Activated CD8-positive, alpha-beta memory T cell treated with anti-CD3 and anti-CD28 coated beads for 1 hour (primary cell): ENCODE measurements at regions not wholly inside any gene's neighbourhood (a gene's known extent, or its start where the extent isn't known, plus 50 kb on each side); places are given as distances from the start of the nearest gene placed in this dataset.

Experiments
- DNase-seq, 2 donors: peaks; one replicate each; pipeline ENCODE4 v3.0.0-alpha.2; 2020; ENCODE audit warnings: low read depth in 1 of 2; ENCODE audit errors: extremely low read depth in 1 of 2

- no peak for DNase-seq
Measured at GRCh38 chr7:25314094-25314730, 85.9 kb upstream of the NPVF start.

DNA sequence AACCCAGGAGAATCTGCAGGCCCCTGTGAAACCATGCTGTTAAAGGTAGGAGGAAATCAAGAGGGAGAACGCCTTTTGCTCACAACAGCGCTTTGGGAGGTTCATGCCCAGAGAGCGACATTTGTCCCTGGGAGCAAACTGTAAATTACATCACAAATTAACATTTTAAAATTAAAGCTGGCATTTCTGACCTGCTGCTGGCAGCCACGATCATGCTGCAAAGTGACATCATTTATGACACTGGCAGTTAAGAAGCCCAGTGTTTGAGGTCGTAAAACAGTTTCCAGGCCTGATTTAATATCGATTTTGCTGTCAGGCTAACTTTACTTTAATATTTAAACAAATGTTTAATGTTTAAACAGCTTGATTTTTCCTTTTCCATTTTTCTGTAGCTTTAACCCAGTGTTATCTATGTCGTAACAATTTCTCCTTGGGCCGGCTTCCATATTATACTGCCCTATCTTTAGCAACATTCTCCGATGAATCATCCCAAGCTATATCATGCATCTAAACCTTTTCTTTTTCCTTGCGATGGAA lies 86.5 kb upstream of the NPVF start:
- DNase-seq = no peak

DNA sequence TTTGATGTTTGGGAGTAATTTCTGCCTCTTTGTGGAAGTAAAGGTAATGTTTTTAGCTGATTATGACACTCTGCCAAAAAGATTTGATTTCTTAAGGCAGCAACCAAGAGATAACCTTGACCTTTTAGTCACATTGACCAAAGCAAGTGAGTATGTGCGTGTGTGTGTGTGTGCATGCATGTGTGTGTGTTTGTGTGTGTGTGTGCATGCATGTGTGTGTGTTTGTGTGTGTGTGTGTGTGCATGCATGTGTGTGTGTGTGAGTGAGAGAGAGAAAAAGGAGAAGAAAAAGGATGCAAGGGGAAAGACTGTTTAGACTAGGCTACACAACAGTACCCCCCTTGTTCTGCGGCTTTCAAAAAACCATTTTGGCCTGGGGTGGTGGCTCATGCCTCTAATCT lies 88.1 kb upstream of the NPVF start:
- no peak for DNase-seq

GRCh38 chr7:25318047-25318446 lies 89.8 kb upstream of the NPVF start:
- DNase-seq = no peak

GRCh38 chr7:25319707-25320106 lies 91.4 kb upstream of the NPVF start:
- DNase-seq = no peak

GRCh38 chr7:25320791-25321190 lies 92.5 kb upstream of the NPVF start:
- no peak for DNase-seq

- DNase-seq = no peak
Measured at GRCh38 chr7:25321424-25321823, 93.1 kb upstream of the NPVF start.

DNA sequence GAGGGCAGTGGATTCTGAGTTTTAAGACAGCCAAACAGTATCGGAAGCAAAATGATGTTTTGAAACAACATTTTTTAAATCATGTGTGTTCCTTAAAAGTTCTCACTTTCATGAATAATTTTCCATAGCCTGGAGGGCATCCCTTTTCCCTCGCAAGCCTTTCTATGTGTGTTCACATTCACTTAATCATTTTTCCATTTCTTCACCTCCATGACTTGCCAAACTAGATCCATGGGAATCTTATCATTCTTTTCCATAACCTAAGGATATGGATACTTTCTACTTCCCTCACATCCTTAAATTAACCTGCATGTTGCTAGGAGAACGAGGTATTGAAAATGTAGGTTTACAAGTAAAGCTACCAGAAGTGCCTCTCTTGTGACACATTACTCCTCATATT lies 94.2 kb upstream of the NPVF start:
- no peak for DNase-seq

DNA sequence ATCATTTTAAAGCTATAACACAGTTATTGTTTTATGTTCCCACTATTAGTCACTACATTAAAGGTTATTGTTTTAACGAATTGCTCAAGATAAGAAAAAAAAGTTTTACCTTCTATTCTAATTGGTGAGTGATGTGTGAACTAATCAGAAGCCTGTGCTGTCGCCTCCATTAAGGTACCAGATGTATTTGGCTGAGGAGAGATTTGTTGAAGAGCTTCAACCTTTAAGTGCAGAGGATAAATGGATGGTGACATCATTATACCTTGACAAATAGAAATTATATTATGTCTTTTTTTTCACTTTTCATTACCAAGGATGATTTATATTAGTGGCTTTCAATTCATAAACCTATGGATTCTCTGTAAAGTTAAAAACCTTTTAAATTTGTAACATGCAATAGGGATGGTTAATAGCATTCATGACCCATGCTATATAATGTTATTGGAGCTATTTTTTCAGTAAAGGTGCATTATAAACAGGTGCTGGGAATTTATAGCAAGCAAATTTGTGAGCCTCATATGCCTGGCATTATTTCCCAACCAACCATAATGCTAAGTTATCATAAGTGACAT lies 97.0 kb upstream of the NPVF start:
- DNase-seq = no peak

DNA sequence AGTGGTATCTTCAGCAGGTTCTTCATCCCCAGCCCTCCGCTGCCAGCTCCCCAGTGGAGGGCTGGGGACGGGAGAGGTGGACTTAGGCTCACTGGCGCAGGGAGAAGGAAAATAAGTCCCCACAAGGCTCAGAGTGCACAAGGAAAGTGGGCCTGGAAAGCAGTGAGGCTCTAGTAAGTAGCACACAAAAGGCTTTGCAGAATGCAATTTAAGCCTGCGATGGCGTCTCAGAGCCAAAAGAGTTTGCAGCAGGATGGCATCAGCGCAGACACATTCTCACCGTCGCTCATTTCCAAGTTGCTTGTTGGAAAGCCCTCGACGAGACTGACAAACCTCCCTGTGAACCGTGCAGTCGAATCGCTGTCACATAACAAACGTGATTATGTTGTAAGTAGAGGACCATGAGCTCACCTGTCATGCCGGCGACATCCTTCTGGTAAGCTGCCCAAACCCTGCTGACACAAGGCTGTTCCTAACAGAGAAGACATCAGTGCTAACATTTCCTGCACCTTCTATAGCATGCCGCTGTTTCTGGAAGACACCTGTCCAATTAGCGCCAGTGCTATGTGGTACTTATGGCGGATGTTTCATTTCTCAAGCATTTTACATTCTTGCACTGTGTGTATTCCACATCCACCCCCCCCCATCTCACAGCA lies 98.3 kb upstream of the NPVF start:
- no peak for DNase-seq

DNA sequence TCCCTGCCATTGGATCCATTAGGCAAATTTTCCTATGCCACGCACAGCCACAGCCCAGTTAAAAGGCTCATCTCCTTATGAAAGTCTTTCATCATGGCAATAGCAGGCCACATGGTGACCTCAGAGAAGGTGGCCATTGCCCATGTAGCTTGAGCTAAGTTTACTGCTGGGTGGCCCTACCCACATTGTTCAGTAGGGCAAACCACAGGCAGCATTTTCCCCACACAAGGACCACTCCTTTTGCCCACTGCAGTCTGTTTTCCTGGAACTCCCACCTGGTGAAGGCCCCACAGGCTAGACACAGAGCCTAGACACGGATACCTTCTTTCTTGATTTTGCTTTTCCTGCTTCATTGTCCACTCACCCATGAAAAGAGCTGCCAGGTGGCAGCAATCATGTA lies 101.5 kb upstream of the NPVF start:
- no peak for DNase-seq

GRCh38 chr7:25333296-25333928 lies 105.1 kb upstream of the NPVF start:
- no peak for DNase-seq

DNA sequence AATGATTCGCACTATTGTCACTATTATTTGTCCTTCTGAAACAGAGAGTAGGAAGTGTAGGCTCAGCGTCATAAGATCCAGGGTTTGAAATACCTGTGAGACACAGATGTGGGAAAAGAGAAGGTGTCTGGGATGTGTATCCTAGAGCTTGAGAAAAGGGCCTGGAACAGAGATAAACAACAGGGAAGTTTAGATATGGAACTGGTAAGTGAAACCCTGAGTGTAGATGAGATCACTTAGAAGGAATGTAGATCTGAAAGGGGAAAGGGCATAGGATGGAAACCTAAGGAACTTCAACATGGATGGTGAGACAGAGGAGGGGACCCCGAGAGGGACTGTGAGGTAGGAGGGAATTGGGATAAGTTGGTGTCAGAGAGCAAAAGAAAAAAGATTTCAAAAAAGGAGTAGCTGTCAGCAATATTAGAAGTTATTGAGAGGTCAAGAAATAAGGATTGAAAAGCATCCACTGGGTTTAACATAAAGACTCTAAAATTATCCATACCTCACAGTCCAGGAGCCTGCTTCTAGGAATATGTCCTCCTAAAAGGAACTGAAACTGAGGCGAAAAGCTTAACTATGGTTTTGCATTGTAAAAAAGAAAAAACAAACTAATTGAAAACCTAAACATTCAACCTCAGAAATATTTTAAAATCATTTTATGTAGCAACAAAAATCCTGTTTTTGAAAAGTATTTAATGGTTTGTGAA lies 119.2 kb upstream of the NPVF start:
- DNase-seq = no peak

GRCh38 chr7:25348104-25348503 lies 119.8 kb upstream of the NPVF start:
- no peak for DNase-seq

DNA sequence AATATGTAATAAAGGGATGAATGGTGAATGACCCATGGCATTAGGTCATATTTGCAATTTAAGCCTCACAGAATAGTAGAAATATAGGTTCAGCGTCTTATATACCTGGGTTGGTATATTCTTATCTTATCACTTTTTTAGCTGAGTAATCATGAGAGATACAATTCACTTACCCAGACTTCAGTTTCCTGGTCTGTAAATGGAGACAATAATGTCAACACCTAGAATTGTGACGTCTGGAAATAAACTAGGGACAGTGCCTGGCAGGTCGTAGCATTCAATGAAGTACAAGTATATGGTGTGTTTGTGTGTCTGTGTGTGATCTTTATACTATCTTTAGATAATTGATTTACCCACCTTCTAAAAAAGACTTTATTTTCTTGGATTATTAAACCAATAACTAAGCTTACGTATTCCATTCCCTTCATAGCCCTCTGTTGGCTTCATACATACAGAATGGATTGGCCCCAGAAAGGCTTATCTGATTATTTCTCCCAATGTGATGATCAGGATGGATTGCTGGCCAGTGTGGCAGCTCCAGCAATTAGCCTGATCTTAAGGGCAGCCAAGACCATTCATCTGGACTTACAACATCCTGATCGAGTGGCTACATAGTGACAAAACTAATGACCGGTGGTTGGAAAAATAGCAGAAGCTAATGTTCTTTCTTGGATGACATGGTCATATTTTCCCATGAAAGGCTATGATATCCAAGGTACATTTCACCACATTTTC lies 121.2 kb upstream of the NPVF start:
- DNase-seq = no peak

DNA sequence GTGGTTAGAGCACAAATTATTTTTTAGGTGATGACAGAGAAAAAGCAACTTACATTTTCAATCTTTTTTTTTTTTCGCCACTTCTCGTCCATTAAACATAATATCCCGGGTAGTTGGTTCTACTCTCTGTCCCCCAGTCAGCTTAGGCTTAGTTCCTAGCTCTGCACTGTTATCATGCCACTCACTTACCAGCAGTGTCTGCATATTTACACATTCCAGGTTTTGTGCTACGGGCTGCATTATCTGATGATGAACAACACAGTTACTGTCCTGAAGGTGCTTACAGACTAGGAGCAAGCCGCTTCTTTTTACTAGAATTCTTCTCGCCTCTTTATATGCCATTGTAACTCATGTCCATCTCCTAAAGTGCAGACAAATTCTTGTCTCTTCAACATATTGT lies 121.8 kb upstream of the NPVF start:
- DNase-seq = no peak

- no peak for DNase-seq
Measured at GRCh38 chr7:25351761-25352160, 123.5 kb upstream of the NPVF start.

DNA sequence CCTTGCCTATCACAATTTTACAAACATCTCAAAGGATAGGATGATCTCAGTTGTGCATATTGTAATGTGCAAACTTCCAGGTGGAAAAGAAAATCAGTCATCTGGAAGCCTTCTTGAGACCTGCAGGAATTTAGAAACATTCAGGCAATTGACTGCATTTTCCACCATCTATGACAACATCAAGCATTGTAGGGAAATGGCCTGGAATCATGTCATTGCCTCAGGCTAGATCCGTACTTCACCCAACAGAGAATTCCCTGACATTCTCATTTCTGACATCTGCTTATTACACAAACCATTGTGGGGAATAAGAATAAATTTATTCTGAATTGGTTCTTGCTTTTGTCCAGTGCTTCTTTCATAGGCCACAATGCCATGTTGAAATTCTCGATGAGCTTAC lies 124.9 kb upstream of the NPVF start:
- DNase-seq = no peak

DNA sequence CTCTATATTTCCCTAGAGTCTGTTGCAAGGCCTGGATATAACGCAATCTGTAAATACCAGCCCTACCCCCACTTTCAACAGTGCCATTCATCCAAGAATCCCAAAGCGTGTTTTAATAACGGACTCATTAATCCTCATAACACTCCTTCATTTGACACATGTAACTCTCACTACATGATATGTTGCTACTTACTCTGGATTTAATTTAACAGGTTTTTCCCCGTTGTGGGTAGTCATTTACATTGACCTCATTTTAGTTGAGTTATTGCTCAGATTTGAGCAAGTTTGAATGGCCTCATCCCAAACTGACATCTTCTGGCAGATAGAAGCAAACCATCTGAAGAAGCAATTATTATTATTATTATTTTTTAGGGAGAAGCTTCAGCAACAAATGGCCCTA lies 125.4 kb upstream of the NPVF start:
- DNase-seq = no peak

GRCh38 chr7:25356534-25357151 lies 128.4 kb upstream of the NPVF start:
- DNase-seq = no peak
